Prostate gland (tissue), 2 donors: ENCODE measurements at regions not wholly inside any gene's neighbourhood (a gene's known extent, or its start where the extent isn't known, plus 50 kb on each side); places are given as distances from the start of the nearest gene placed in this dataset.

Experiments used
- CTCF ChIP-seq, 4 experiments: fragments of 200-600 bp in 2 of 4; fragments of 450-650 bp in 2 of 4; sonication (generic) in 2 of 4; IDR thresholded peaks; 1 replicate in 3 of 4; 2 replicates in 1 of 4; pipeline ENCODE4 v1.5.1; 2016 to 2019; ENCODE audit warnings: antibody characterized with exemption in 4 of 4, mild to moderate bottlenecking in 2 of 4, moderate library complexity in 2 of 4
- POLR2A ChIP-seq: fragments of 450-650 bp; IDR thresholded peaks from one replicate; pipeline ENCODE4 v1.6.1; 2016; ENCODE audit warnings: antibody characterized with exemption, mild to moderate bottlenecking

DNA sequence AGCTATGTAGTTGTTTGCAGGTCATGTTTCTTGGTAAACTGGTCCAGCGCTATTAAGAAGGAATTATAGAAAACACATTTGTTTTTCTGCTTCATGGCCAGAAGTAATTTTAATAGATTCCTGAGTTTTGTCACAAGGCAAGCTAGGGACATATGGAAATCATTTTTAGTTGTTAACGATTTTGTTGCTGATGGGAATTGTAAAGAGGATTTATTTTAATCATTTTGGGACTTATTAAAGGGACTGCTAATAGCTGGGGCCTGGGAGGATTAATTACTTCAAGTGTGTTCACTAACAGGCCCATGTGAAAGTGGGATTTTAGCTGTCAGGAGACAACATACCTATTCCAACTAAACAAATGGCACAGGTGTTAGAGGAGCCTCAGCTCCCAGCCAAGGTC is 492.0 kb upstream of the ARX start:
- TF ChIP-seq CTCF (IDR thresholded peaks at IDR 0.05) (no peak), POLR2A (no peak)
